GM12873 (cell line): ENCODE measurements at regions not wholly inside any gene's neighbourhood (a gene's known extent, or its start where the extent isn't known, plus 50 kb on each side); places are given as distances from the start of the nearest gene placed in this dataset.

Experiments
- CTCF ChIP-seq: IDR thresholded peaks from 2 replicates; pipeline ENCODE4 v1.5.1; 2012; ENCODE audit warnings: low read depth, mild to moderate bottlenecking, moderate library complexity, low read length, control low read depth; ENCODE audit not compliant: insufficient read depth; ENCODE audit errors: missing control alignments

- no peak for TF ChIP-seq CTCF
These were observed 316.0 kb upstream of the MTNR1B start for GRCh38 chr11:92653454-92653853.

GRCh38 chr11:92656783-92657182, 312.7 kb upstream of the MTNR1B start:
- no peak for TF ChIP-seq CTCF

DNA sequence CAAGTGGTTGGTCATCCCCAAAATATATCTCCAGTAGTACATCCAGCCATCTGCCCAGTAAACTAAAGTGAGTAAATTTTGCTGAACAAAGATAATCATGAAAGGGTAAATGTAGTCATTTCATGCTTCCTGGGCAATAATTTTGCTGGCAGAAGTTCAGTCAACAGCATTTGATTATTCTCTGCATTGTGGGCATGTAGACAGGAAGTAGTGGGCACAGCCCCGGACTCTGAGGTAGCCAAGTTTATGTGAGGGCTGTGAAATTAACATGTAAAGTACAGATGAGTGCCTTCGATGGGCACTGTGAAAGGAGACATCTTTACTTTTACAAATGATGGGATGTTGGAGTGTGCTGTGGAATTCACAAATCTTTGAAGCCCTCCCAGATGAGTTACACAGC, 312.2 kb upstream of the MTNR1B start:
- TF ChIP-seq CTCF: no peak

GRCh38 chr11:92658733-92659132, 310.7 kb upstream of the MTNR1B start:
- TF ChIP-seq CTCF: no peak

GRCh38 chr11:92659793-92660192, 309.7 kb upstream of the MTNR1B start:
- no peak for TF ChIP-seq CTCF

- no peak for TF ChIP-seq CTCF
These were observed 306.7 kb upstream of the MTNR1B start for GRCh38 chr11:92662601-92663360.

DNA sequence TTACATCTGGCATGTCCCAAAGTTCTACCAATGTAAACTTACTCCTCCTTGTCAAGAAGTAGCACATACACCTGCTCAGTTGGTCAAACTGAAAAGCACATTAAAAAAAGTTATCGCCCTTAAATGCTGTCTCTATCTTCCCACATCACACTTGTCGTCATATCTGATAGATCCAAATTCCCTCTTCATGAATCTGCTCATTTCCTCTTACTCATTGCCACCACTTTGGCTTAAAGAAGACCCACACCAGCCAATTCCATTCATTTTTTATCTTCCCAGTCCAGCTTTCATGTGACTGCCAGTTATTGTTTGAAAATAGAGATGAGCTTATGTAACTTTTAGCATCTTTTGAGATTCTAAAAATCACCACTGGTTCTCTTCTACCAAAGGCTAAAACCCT, 305.9 kb upstream of the MTNR1B start:
- no peak for TF ChIP-seq CTCF
